ENCODE measurements at regions not wholly inside any gene's neighbourhood (a gene's known extent, or its start where the extent isn't known, plus 50 kb on each side); places are given as distances from the start of the nearest gene placed in this dataset.

GRCh38 chr1:184193451-184193850, 141.9 kb downstream of the TSEN15 start:
- TF ChIP-seq CTCF (IDR thresholded peaks at IDR 0.05; ENCODE audit: borderline replicate concordance, extremely low read depth, low read length, poor library complexity, severe bottlenecking) (no peak), EZH2 (IDR thresholded peaks at IDR 0.05; ENCODE audit: borderline replicate concordance, low read depth, low read length, severe bottlenecking) (no peak)
